ENCODE measurements at regions not wholly inside any gene's neighbourhood (a gene's known extent, or its start where the extent isn't known, plus 50 kb on each side); places are given as distances from the start of the nearest gene placed in this dataset.

DNA sequence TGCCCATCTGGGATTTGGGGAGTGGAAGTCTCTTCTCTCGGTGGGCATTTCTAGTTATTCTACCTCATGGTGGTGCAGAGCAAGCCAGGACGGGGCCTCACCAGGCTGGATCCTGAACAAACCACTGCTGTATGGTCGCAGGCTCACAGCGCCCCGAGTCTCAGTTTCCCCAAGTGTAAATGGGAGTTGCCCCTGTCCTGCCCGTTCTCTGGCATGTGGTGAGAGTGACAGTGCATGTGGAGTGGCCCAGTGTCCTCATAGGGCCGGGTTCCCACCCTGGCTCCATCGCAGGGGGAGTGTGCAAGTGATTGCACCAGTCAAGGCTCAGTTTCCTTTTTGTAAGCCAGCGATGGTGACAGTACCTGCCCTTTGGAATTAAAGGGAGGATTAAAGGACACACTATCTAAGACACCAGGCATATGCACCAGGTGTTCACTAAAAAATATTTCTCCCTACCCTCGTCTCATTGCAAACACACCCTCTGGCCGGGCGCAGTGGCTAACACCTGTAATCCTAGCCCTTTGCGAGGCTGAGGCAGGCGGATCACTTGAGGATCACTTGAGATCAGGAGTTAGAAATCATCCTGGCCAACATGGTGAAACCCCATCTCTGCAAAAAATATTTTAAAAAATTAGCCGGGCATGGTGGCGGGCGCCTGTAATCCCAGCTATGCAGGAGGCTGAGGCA is 173.3 kb upstream of the MYCN start:
- no peak for DNase-seq

DNA sequence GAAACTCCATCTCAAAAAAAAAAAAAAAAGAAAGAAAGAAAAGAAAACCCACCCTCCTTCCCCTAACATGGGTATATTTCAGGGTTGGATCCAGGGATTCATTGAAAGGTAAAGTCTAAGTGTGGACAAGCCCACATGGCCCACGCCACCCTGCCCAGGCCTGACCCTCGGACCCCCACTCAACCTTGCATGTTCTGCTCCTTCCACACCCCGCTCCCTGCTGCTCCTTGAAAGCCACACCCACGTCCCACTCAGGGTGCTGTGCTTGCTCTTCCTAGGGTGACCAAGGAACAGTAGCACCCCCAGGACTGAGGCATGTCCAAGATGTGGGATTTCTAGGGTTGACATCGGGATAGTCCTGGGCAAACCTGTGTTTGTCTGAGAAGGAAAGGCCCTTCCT is 172.7 kb upstream of the MYCN start:
- DNase-seq, result no peak

DNA sequence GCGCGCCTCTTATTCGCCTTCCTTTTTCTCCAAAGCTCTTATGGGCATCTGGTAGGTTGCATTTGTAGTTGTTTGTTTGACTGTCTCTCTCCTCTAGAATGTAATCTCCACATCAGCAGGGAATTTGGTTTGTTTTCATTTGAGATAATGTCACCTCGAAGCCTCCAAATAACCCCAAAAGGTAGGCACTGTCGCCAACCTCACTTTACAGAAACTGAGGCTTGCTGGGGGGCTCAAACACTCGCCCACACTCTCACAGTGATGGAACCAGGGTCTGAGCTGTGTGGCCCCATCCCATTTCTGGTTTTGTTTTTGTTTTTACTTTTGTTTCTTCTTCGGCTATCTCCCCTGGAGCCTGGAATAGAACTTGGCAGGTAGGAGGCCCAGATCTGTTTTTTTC is 172.2 kb upstream of the MYCN start:
- no peak for DNase-seq

DNA sequence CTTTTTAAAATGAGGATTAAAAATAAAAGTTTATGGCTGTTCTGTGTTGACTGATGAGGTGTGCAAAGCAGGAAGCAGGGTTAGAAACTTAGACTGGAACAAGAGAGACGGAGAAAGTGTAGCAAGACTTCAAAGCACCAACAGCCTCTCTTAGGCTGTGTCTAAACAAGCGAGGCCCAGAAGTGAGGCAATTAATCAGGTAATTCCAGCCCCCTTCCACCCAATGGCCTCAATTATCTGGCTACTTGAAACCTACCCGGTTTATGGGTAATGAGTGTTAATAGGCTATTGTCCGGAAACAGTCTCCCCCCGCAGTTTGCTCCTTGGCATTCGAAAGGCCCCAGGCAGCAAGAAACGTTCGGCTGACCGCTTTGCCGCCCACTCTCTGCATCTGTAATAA is 171.7 kb upstream of the MYCN start:
- no peak for DNase-seq

DNA sequence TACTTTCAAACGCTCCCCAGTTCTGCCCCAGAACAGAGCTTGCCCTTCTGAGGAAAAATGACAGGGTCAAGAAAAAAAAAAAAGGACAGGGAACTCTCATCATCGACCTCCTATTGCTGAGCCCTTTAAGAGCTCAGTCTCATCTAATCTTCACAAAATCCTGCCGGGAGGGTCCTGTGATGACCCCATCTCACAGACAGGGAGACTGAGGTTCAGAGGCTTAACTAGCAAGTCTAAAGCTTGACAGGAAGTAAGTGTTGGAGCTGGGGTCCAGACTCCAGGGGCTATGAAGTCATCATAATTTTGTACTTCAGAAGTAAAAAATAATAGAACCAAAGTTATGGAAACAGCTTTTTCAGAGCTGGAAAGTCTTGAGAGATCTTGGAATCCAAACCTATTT is 171.1 kb upstream of the MYCN start:
- DNase-seq, result no peak

DNA sequence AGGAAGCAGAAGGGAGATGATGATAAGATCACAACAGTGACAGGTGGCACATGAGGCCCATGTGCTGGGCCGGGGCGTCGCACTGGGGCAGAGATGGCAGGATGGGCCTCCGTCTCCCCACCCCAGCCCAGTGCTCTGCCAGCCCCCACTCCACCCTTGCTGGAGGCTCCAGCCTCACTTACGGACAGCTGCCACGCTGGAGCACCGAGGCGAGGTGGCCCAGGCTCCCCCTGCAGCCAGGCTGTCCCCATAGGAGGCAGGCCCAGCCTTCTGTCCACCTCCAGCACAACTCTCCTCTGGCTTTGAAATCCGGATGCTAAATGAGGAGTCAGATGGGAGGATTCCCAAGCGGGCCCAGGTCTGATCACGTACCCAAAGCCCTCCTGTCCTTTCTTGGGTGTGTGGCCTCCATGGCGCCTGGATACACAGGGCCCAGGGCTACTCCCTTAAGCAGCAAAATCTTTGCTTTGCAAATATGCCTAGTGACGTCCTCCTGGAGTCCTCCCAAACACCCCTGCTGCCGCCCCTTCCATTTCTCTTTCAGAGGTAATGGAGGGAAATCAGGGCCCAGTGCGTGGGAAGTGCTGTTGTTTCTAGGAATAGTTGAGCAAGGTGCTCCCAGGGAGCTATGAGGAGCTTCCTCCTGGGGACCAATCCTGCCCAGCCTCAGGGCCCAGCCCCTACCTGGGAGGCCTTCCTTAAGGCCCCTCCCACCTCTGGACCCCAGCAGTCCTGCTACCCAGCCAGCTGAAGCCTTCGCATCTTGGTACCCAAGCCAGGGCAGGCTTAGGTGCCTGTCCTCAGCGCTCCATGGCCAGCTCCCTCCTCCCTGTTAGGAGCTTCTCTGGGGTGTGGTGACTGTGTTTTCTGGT is 170.4 kb upstream of the MYCN start:
- DNase-seq, result no peak

DNA sequence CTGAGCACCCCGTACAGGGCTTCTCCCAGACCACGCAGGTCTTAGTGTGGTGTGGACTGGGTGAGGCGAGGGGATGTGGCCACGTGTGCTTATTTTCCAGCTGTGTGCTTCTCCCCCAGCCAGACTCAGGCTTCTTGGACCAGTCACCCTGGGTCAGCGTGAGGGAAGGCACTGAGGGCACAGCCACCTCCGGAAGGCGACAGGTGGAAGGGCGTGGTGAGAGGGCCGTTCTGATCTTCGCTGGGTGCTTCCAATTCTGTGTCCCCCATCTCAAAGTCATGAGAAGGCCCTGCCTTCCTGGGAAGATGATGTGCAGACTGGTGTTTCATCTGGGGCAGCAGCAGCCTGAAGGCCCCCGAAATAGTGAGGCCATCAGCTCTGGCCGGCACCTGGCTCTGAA is 169.7 kb upstream of the MYCN start:
- DNase-seq, result no peak

DNA sequence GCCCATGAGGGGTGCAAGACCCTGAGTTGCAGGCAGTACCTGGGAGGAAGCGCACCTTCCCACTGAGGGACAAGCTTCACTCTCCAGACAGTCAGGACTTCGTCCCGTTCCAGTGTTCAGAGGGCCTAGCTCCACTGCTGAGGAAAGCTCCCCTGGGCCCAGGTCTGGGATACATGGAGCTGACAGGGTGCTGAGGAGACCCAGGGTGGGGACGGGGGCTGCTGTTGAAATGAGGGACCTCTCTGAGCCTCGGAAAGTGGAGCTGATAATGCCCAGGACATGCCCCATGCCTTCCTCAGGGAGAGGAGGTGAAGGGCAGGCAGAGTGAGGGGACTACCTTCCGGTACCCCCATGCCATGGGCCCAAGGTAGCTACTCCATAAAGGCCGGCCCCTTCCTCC is 169.2 kb upstream of the MYCN start:
- no peak for DNase-seq

DNA sequence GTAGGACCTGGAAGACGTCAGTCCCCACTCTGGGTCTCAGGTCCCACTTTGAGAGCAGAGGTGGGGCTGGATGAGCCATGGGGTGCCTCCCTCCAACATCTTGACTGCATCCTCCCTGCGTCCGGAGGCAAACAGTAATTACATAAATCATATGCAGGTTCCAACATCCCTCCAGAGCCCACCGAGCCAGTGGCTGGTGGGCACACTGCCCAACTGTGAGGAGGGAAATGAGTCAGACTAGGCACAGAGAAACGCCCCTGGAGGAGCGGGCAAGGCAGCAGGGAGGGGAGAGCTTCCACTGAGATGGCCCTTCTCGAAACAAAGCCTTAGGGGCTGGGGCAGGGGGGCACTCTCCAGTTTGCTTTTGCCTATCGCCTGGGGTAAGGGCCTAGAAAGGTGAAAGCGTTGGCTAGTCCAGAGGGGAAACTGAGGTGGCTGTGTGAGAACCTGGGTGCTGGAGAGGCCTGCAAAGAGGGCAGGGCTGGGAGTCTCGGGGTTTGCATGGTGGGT is 168.2 kb upstream of the MYCN start:
- DNase-seq, result no peak

DNA sequence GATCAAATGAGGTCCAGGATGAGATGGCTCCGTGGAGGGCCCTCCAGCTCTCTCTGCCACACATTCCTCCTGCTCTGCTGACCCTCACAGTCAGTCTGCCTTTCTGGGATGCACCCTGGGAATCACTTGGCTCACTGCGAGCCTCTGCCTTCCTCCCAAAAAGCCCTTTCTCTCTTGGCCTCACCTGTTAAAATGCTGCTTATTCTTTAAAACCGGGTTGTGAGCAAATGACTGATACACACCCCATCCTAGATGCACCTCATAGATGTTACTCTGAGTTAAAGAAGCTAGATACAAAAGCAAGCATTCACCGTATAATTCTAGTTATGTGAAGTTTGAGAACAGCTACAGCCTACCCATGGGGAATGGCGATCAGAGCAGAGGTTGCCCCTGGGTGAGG is 167.7 kb upstream of the MYCN start:
- DNase-seq, result no peak

DNA sequence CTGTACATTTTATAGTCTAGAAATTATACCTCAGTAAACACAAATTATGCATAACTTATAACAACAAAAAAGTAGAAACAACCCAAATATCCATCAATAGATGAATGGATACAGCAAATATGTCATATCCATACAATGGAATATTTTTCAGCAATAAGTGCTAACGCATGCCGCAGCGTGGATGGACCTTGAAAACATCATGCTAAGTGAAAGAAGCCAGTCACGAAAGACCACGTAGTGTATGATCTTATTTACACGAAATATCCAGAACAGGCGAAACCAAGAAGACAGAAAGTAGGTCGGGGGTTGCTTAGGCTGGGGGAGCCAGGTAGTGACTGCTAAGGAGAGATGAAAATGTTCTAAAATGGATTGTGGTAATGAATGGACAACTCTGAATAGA is 167.1 kb upstream of the MYCN start:
- no peak for DNase-seq

DNA sequence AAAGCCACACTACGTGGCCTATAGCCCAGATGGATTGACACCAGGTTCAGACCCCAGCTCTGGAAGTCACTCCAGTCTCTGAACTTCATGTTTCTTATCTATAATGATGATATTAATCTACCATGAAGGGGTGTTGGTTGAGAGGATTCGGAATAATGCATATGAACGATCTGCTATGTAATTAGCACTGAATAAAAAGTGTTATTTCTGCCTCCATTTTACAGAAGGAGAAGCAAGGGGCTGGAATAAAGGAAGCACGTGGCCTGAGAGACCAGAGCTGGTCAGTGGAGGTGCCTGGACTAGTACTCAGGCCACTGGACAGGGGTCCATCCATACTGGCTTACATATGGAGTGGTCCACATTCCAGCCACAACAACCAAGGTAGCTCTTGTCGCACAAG is 166.5 kb upstream of the MYCN start:
- DNase-seq, result no peak

DNA sequence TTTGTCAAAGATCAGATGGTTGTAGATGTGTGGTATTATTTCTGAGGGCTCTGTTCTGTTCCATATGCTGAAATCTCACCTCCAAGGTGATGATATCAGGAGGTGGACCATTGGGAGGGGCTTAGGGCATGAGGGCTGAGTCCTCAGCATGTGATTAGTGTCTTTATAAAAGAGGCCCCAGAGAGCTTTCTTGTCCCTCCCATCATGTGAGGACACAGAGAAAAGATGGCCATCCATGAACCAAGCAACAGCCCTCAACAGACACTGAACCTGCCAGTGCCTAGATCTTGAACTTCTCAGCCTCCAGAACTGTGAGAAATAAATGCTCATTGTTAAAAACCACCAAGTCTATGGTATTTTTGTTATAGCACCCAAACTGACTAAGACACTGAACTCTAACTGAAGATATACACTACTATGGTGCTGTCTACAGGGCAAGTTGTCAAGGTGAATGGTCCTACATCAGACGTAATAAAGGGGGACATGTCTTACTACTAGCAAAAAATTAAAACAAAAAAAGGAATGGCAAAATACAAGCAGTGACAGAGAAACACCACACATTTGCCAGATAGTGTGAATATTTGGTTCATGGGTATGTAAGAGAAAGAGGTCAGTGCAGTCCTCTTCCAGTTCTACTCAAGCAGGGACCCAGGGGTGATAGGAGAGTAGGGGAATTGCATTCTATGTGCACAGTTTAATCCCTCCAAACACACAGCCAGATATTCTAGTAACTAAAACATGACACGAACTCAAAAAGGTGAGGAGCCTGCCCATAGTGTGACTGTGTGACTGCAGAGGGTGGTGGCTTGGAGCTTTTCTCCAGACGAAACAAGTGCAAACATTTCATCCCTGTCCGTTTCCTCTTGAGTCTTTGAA is 164.4 kb upstream of the MYCN start:
- no peak for DNase-seq

DNA sequence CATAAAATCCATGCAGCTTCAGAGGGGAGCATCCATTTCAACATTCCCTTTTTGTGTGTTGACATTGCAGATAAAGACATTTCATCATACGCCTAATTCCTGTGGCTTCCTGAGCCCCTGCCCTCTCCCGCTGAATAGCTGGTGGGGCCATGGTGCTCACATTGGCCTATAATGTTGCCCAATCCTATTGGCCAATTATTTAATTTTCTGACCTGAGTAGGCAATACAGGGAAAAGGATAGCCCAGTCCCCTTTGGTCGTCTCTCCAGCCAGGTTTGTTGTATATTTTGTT is 163.8 kb upstream of the MYCN start:
- DNase-seq, result no peak

DNA sequence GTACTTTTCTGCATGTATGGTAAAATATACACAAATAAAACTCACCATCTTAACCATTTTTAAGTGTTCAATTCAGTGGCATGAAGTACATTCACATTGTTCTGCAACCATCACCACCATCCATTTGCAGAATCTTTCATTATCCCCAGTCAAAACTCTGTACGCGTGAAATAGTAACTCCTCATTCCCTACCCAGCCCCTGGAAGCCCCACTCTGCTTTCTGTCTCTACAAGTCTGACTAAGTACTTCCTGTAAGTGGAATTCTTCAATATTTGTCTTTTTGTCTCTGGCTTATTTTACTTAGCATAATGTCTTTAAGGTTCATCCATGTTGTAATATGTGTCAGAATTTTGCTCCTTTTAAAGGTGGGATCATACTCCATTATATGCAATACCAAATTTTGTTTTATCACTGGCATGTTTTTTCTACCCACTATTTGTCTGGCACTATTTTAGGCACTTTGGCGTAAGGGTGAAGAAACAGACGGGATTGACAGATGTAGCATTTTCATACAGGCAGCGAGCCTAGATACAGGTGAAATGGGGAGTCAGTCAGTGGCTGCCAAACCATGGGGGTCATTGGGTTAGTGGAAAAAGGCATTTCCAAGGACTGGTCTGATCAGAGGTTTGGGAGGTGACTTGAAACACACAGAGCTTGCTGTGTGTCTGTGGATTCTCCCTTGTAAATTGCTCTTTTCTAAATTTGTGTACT is 163.2 kb upstream of the MYCN start:
- DNase-seq, result no peak

DNA sequence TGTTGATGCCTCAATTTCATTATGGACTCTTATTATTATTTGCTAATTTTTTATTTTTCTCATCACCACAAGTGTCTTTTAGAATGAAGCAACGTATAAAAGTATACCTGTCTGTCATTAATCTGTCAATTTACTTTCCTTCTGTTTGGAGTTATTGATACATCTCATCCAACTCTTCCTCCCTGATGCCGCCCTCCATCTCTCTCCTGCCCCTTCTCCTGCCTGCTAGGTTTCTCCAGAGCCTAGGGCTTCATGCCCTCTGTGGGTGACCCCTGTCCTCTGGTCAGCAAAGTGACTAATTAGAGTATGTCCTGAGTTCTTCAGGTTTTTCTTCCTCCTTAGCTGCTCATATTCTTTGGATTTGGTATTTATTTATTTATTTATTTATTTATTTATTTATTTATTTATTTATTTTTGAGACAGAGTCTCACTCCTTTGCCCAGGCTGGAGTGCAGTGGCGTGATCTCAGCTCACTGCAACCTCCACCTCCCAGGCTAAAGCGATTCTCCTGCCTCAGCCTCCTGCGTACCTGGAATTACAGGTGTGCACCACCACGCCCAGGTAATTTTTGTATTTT is 162.5 kb upstream of the MYCN start:
- DNase-seq, result no peak

DNA sequence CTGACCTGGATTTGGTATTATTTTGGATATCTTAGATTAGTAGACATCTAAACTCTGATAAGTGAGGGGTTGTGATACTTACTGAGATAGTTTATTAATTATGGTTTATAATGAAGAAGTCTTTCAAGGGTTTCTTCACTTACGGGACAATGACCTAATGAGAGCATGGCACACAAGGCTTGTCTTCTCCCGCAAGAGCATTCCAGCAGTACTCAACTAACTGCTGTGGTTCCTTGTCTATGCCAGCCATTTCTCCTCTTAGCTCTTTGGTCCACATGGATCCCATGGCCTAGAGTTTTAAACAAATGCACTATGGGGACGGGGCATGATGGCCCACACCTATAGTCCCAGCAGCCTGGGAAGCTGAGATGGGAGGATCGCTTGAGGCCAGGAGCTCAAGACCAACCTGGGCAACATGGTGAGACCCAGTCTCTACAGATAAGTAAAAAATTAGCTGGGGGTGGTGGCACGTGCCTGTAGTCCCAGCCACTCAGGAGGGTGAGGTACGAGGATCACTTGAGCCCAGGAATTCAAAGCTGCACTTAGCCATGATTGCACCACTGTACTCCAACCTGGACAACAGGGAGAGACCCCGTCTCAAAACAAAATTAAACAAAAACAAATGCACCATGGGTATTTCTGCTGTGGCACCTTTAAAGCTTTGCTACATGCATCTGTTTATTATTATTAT is 161.7 kb upstream of the MYCN start:
- no peak for DNase-seq

DNA sequence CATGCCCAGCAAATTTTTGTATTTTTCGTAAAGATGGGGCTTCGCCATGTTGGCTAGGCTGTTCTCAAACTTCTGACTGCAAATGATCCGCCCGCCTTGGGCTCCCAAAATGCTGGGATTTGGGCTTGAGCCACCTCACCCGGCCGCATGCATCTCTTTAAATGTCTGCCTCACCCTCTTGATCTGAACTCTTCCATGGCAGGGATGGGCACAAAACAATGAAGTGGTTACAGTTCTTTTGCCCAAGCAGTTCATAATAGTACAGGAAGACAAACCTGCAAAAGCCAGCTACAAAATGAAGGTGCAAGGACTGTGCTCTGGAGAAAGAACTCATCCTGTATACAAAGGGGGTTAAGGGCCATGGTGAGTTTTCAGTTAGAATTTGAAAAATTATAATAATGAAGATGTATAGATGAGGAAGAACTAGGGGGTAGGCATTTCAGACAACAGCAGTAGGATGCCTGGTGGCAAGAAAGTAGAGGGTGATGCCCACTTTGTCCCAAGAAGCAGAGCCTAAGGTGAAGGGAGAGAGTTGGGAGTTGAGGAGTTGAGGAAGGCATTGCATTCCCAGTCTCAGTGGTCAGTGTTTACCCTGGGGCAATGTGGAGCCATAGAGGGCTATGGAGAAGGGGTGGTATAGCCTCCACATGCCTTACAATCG is 160.8 kb upstream of the MYCN start:
- no peak for DNase-seq

DNA sequence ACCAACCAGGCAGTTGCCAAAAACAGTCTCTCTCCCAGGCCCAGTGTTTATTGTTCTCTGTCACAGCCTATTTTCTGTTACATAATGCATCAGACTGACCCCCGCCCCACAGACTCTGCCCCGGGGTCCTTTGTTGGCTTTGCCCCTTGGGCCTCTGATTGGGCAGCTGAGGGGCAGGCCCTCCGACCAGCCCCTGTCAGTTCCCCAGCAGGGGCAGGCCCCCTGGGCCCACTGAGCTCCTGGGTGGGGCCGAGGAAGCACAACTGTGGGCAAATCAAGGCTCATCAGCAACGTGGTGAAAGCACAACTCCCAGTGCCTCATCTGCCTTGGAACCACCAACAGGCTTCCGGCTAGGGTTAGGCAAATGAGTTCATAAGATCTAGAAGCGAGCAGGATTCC is 160.1 kb upstream of the MYCN start:
- no peak for DNase-seq

DNA sequence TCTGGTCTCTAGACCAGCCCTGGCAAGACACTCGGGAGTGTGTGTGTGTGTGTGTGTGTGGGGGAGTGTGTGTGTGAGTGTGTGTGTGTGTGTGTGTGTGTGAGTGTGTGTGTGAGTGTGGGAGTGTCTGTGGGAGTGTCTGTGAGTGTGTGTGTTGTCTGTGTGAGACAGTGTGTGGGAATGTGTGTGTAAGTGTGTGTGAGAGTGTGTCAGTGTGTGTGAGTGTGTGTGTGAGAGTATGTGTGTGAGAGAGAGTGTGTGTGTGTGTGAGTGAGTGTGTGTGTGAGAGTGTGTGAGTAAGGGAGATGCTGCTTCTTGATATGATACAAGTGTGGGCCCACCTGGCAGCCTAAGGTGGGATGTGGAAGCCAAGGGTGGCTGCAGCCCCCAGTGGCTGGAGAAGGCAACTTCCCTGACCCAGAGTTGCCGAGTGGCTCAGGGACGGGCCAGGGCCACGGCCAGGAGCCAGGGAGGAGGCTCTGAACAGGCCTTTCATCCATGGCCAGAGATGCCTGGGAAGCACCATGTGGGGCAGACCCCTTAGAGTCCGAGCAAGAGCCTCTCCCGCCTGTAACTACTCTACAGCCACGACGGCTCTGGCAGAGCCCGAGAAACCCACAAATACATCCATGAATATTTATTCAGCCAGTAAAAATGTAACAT is 159.3 kb upstream of the MYCN start:
- DNase-seq, result no peak
